Central memory CD8-positive, alpha-beta T cell (primary cell): ENCODE measurements at regions not wholly inside any gene's neighbourhood (a gene's known extent, or its start where the extent isn't known, plus 50 kb on each side); places are given as distances from the start of the nearest gene placed in this dataset.
"Not testable (repeated sequence)": the region's sequence is repeated elsewhere in the genome, so short reads cannot be mapped to it uniquely, and the experiment has no call there.

Experiments
- ATAC-seq: fragments of 150-1000 bp; cut with Tn5 transposase; replicated peaks from 2 replicates; pipeline ENCODE4 v1.10.0; 2022; ENCODE audit warnings: mild to moderate bottlenecking, moderate FRiP score, moderate number of reproducible peaks; ENCODE audit not compliant: poor library complexity, severe bottlenecking; ENCODE audit errors: extremely low read depth
- DNase-seq, 2 donors: peaks; one replicate each; pipeline ENCODE4 v3.0.0; 2021; ENCODE audit warnings: low spot score in 2 of 2
- H3K27ac Mint-ChIP-seq: one replicate; pipeline ENCODE4 v1.8.0; 2022; ENCODE audit warnings: low read depth, mild to moderate bottlenecking, moderate library complexity, mixed read lengths
- H3K27me3 Mint-ChIP-seq: one replicate; pipeline ENCODE4 v1.8.0; 2022; ENCODE audit warnings: mixed read lengths
- H3K36me3 Mint-ChIP-seq: one replicate; pipeline ENCODE4 v1.8.0; 2022; ENCODE audit warnings: mild to moderate bottlenecking, moderate library complexity, mixed read lengths; ENCODE audit not compliant: insufficient read depth
- H3K4me1 Mint-ChIP-seq: one replicate; pipeline ENCODE4 v1.8.0; 2022; ENCODE audit warnings: mixed read lengths
- H3K4me3 Mint-ChIP-seq: one replicate; pipeline ENCODE4 v1.8.0; 2022; ENCODE audit warnings: mild to moderate bottlenecking, moderate library complexity, mixed read lengths
- H3K9me3 Mint-ChIP-seq: one replicate; pipeline ENCODE4 v1.8.0; 2022; ENCODE audit warnings: mixed read lengths

DNA sequence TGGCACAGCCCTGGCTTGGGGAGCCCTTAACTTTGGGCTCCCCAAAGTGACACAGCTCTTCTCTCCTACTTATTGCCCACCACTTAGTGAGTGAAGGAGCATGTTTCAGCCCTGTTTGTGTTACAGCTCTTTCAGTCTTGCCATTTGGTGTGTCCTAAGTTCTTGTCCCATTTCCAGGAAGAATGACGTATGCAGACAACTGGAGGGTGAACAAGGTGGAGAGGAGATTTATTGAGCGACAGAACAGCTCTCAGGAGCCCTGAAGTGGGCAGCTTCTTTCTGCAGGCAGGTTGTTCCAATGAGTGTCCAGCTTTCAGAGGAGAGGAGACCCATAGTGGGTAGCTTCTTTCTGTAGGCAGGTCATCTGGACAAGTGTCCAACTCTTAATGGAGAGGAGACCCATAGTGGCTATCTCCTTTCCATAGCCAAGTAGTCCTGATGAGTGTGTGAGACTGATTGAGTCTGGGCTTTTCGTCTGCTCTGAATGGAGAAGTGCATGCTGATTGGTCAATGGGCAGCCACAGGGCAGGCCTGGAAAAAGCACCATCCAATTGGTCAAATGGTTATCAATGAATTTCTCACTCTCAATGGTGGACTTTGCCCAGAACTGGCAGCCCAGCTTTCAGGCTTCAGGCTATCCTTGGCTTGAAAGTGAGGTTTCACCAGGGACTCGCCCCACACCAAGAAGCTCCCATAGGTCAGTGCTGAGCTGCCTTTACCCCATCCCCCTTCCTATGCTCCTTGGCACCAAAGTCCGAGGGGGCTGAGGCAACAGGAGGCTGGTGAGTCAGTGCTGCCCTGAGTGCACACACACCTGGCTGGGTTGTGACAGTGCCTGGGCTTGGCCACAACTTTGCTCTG is 688.2 kb downstream of the NYAP2 start:
- Mint-ChIP-seq H3K9me3 (no peaks in the 10 kb centered on the region), H3K27me3 (no peaks in the 10 kb centered on the region), H3K4me3 (no peak overlapping the region), H3K27ac (no peak overlapping the region), H3K4me1 (no peaks in the 10 kb centered on the region), H3K36me3 (no peaks in the 10 kb centered on the region)
- DNase-seq (no peak), ATAC-seq (no peak)

DNA sequence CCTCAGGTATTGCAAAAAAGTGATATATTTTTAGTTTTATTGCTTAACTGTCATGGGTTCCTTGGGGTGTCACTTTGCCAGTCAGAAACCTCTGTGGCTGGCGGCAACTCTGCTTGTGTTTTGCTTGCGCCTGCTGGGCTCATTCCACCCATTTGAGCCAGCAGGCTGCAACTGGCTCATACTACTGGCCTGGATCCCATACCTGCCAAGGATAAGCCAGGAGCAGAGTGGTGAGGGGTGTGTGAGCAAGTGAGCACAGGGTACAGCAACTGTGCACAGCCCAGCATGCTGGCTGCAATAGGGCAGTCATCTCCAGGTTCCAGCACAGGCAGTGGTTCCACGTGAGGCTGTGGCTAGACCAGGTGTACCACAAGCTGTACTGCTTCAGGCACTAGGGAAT is 687.5 kb downstream of the NYAP2 start:
- ATAC-seq (no peak), DNase-seq (no peak)
- Mint-ChIP-seq H3K27ac (no peak overlapping the region), H3K27me3 (no peaks in the 10 kb centered on the region), H3K4me3 (no peak overlapping the region), H3K9me3 (no peaks in the 10 kb centered on the region), H3K36me3 (no peaks in the 10 kb centered on the region), H3K4me1 (no peaks in the 10 kb centered on the region)

DNA sequence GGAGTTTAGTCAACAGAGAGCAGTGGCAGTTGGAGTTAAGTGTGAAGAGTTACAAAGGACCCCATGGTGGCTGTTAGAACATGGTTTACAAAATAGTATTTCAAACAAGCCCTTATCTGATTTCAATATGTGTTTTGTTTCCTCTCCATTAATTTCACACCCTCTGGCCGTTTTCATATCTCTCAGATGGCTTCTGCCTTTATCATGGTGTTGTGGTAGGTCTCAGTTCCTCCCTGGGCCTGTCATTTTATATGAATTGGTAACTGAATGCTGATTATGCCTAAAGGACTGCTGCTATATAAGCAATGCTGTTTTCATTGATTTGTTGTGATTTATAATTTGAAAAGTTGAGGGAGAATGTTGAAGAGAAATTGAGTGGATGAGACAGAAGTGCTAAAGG is 686.7 kb downstream of the NYAP2 start:
- no peaks in the 10 kb centered on the region for H3K36me3 Mint-ChIP-seq
- no peak for ATAC-seq
- no peaks in the 10 kb centered on the region for H3K27me3 Mint-ChIP-seq
- H3K4me3 Mint-ChIP-seq = no peak overlapping the region
- H3K4me1 Mint-ChIP-seq = no peaks in the 10 kb centered on the region
- no peaks in the 10 kb centered on the region for H3K9me3 Mint-ChIP-seq
- H3K27ac Mint-ChIP-seq = no peak overlapping the region
- no peak for DNase-seq

DNA sequence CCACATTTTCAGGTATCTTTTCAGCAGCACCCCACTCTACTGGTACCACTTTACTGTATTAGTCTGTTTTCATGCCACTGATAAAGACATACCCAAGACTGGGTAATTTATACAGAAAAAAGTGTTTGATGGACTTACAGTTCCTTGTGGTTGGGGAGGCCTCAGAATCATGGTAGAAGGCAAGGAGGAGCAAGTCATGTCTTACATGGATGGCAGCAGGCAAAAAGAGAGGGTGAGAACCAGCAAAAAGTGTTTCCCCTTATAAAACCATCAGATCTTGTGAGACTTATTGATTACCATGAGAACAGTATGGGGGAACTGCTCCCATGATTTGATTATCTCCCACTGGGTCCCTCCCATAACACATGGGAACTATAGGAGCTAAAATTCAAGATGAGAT is 685.9 kb downstream of the NYAP2 start:
- H3K27ac Mint-ChIP-seq, H3K4me1 Mint-ChIP-seq, H3K9me3 Mint-ChIP-seq, H3K27me3 Mint-ChIP-seq, H3K36me3 Mint-ChIP-seq, ATAC-seq, DNase-seq, H3K4me3 Mint-ChIP-seq: not testable (repeated sequence)

DNA sequence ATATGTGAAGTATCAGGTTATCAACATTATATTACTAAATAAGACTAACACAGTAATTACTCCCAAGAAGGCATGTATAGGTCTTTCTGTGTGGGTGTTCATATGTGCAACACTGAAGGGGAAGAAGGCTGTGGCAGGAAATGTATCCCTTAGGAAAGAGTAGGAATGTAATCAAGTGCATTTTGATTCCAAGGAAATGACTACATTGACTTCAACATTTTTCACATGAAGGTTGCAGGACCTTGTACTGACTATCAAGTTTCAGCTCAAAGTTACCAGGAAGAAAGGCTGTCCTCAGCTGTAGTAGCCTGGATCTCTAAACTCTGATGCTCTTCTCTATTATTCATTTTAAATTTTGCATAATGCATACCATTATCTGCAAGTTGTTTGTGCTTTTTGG is 680.8 kb downstream of the NYAP2 start:
- no peak for ATAC-seq
- no peaks in the 10 kb centered on the region for H3K4me1 Mint-ChIP-seq
- no peaks in the 10 kb centered on the region for H3K27me3 Mint-ChIP-seq
- no peak for DNase-seq
- H3K9me3 Mint-ChIP-seq = no peaks in the 10 kb centered on the region
- no peak overlapping the region for H3K4me3 Mint-ChIP-seq
- no peak overlapping the region for H3K27ac Mint-ChIP-seq
- no peaks in the 10 kb centered on the region for H3K36me3 Mint-ChIP-seq

DNA sequence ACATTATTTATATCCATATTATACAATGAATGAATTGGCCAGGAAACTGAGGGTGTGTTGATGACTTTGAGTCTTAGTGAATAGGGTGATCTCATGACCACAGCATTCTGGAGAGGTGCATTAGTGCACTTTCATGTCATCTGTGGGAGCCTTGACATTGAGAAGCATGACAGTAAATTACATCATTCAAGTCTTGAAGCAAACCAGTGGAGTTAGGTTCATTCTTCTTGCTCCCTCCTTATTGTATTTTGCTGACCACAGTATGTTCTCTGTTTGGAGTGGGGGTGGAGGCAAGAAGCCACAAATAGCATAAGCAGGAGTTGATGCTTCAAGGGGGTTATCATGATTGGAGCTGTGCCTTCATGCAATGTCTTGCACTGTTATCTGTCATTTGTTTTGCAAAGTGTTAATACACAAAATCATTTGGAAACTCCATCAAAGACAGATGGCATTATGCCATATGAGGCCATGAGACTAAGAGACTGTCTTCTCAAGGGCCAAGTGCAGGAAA is 680.2 kb downstream of the NYAP2 start:
- no peaks in the 10 kb centered on the region for H3K36me3 Mint-ChIP-seq
- H3K4me3 Mint-ChIP-seq = no peak overlapping the region
- DNase-seq = no peak
- H3K9me3 Mint-ChIP-seq = no peaks in the 10 kb centered on the region
- no peaks in the 10 kb centered on the region for H3K27me3 Mint-ChIP-seq
- no peak for ATAC-seq
- H3K4me1 Mint-ChIP-seq = no peaks in the 10 kb centered on the region
- H3K27ac Mint-ChIP-seq = no peak overlapping the region

DNA sequence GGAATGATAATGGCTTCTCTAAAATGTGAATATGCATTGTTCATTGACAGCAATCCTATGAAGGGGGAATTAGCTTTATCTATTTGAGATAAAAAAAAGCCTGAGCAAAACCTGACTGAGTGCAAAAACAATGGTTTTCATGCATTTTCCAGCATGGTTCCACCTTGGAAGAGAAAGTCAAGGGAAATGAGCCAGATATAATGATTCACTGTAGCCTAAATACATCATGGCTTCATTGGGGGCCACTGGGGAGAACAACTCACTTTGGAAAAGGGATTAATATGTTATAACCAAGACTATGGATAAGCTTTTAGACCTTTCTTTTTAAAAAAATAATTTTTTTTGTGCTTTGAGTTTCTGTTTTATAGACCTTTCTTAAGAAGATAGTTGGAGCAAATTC is 679.7 kb downstream of the NYAP2 start:
- H3K36me3 Mint-ChIP-seq = no peaks in the 10 kb centered on the region
- no peaks in the 10 kb centered on the region for H3K9me3 Mint-ChIP-seq
- H3K27ac Mint-ChIP-seq = no peak overlapping the region
- no peak for ATAC-seq
- H3K4me1 Mint-ChIP-seq = no peaks in the 10 kb centered on the region
- no peaks in the 10 kb centered on the region for H3K27me3 Mint-ChIP-seq
- H3K4me3 Mint-ChIP-seq = no peak overlapping the region
- no peak for DNase-seq

DNA sequence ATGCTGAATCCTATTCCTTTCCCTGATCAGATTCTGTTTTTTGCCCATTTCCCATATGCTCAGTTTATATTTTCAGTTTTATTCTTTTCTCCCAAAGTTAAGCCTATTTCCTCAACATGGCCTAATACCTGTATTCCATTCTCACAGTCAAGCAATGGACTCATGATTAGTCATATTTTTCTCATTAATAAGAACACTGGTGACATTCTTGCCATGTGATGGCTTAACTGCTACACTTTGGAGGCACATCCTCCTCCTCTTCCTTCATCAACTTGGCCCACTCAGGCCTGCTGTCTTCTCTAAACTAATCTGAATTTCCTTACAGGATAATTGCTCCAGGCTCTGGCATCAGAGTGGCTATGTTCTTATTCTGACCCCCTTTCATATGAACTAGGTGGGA is 679.2 kb downstream of the NYAP2 start:
- no peaks in the 10 kb centered on the region for H3K4me1 Mint-ChIP-seq

DNA sequence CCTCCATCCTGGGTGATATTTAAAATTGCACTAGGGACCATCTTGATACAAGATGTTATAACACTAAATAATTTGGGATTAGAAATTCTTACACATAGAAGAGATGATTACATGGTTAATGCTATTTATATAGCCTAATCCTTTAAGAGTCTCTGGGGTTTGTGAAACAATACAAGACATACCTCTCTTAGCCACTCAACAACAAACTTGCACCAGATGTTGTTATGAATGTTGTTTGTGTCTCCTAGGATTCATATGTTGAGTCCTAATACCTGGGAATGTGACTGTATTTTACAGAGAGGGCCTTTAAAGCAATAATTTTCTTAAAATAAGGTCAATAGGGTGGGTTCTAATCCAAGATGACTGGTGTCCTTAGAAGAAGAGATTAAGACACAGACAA is 678.3 kb downstream of the NYAP2 start:
- Mint-ChIP-seq H3K9me3 (no peaks in the 10 kb centered on the region), H3K4me3 (no peak overlapping the region), H3K4me1 (no peaks in the 10 kb centered on the region), H3K27me3 (no peaks in the 10 kb centered on the region), H3K27ac (no peak overlapping the region), H3K36me3 (peaks cover 2% of the 10 kb centered on the region)
- DNase-seq = no peak
- no peak for ATAC-seq

More for the DNA sequence above, 679.2 kb downstream of the NYAP2 start:
- Mint-ChIP-seq H3K36me3 (peaks cover 2% of the 10 kb centered on the region), H3K27ac (no peak overlapping the region), H3K4me3 (no peak overlapping the region), H3K9me3 (no peaks in the 10 kb centered on the region), H3K27me3 (no peaks in the 10 kb centered on the region)
- ATAC-seq (no peak), DNase-seq (no peak)

DNA sequence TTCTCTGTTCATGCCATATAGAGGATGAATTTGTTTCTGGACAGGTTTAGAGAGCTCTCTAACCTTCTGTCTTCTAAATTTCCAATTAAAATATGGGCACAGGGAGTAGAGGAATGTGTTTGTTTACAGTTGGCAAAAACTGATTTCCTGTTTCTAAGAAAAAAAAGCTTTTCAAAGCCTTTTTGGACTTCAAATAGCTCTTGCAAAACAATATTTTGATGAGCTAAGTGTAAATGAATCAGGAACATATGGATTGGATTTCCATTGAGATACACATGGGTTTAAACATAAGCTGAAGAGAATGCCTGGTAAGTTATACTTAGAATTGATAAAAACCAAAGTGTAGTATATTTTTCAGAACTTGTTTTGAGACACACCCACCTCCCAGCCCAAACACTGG is 677.5 kb downstream of the NYAP2 start:
- ATAC-seq = no peak
- H3K4me1 Mint-ChIP-seq = no peaks in the 10 kb centered on the region

DNA sequence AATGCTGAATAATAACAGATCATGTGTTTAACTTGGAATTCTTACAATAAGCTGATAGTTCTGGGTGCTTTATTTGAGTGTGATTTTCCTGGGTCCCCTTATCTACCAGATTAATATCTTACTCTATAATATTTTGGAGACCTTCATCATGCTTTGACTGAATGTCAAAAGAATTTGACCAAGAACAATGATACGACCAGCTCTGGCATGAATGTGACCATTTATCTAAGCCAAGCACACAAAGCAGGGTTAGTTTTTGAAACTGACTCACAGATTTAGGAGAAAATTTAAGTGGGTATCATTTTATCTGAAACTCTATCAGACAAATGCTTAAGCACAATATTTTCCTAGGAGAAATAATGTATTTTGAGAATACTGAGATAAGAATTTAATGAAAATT is 677.0 kb downstream of the NYAP2 start:
- ATAC-seq (no peak), DNase-seq (no peak)

More for the DNA sequence above, 677.5 kb downstream of the NYAP2 start:
- Mint-ChIP-seq H3K36me3 (peaks cover 2% of the 10 kb centered on the region), H3K9me3 (no peaks in the 10 kb centered on the region), H3K27ac (no peak overlapping the region), H3K27me3 (no peaks in the 10 kb centered on the region), H3K4me3 (no peak overlapping the region)
- no peak for DNase-seq

DNA sequence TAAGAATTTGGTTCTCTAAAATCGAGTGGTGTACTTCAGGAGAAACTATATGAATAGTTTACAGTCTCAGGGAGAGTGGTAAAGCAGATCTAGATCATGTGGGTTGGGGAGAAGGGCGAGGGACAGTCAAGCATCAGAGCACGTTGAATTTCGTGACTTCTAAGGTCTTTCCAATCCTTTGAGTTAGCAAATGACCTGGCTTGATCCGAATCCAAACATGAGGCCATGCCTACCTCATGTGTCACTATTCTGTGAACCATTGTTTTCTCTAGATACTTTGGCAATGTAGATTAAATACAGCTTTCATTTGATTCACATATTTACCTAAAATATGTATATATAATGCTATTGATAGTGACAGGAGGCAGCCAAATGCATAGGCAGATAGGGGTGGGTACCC is 674.9 kb downstream of the NYAP2 start:
- Mint-ChIP-seq H3K36me3 (peaks cover 2% of the 10 kb centered on the region), H3K4me1 (no peaks in the 10 kb centered on the region), H3K27me3 (peaks cover 7% of the 10 kb centered on the region), H3K4me3 (no peak overlapping the region), H3K9me3 (peaks cover 5% of the 10 kb centered on the region), H3K27ac (no peak overlapping the region)
- DNase-seq (no peak), ATAC-seq (no peak)

More for the DNA sequence above, 677.0 kb downstream of the NYAP2 start:
- H3K27ac Mint-ChIP-seq = no peak overlapping the region
- peaks cover 2% of the 10 kb centered on the region for H3K36me3 Mint-ChIP-seq
- H3K4me1 Mint-ChIP-seq = no peaks in the 10 kb centered on the region
- H3K4me3 Mint-ChIP-seq = no peak overlapping the region
- H3K27me3 Mint-ChIP-seq = no peaks in the 10 kb centered on the region
- H3K9me3 Mint-ChIP-seq = no peaks in the 10 kb centered on the region

DNA sequence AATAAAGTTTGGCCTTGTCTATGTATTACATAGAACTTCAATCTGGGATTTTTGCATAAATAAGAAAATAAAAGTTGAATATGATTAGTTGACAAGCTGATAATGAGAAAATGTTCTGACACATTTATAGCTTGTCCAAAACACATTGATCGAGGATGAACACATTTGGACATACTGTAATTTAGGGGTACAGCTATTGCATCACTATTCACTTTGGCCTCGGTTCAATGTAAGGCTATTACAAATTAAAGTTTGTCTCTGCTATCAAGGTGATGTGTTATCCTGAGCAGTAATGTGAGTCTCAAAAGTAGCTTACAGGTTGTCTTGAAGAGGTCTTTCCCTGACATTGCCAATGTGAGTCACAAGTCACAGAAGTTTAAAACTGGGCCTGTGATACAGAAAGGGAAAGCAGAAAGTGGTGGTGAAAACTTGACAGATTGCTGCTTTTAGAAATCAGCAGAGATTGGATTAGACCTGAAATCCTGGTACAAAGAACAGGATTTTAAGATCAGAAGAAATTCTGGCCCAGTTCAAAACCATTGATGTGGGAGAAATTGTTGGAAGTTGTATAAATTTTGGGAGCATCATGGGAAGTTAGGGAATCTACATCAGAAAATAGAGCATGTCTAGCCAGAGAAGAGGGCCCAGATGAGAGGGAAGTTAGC is 674.1 kb downstream of the NYAP2 start:
- Mint-ChIP-seq H3K27me3 (peaks cover 7% of the 10 kb centered on the region), H3K4me1 (no peaks in the 10 kb centered on the region), H3K9me3 (peaks cover 5% of the 10 kb centered on the region), H3K4me3 (no peak overlapping the region), H3K27ac (no peak overlapping the region), H3K36me3 (peaks cover 2% of the 10 kb centered on the region)
- DNase-seq = no peak
- no peak for ATAC-seq
